ENCODE measurements at regions not wholly inside any gene's neighbourhood (a gene's known extent, or its start where the extent isn't known, plus 50 kb on each side); places are given as distances from the start of the nearest gene placed in this dataset.

DNA sequence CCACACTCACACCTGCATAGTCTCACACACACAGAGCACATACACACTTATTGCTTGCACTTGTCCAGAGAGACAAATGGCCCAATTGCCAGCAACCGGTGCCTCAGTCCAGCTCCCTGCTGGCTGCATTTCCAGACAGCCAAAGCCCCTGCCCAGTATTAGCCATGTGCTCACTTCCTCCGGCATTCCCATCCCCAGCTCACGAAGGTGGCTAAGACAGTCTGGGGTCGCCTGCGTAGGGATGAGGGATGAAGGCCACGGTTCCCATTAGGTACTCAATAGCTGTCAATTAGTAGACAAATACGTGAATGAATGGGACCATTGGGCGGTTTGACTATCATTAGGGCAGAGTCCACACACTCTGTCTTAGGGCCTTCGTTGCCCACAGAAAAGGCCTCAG is 146.8 kb upstream of the EGLN3 start:
- H3K27ac ChIP-seq (ENCODE audit: low read length) = no peak overlapping the region
- H3K4me3 ChIP-seq (ENCODE audit: low read length) = no peak overlapping the region
- no peak overlapping the region for H3K4me2 ChIP-seq (ENCODE audit: low read length)
- TF ChIP-seq TAF1 (IDR thresholded peaks at IDR 0.05; ENCODE audit: low read depth) (no peak), SMC3 (conservative IDR thresholded peaks at IDR 0.05; ENCODE audit: poor library complexity) (no peak), RAD21 (conservative IDR thresholded peaks at IDR 0.05) (no peak), POLR2AphosphoS5 (IDR thresholded peaks at IDR 0.05) (no peak), EZH2 (IDR thresholded peaks at IDR 0.05; ENCODE audit: borderline replicate concordance, insufficient read depth, low read length, poor library complexity, severe bottlenecking) (no peak), EP300 (conservative IDR thresholded peaks at IDR 0.05; ENCODE audit: poor library complexity, severe bottlenecking) (no peak), MXI1 (conservative IDR thresholded peaks at IDR 0.05; ENCODE audit: poor library complexity, severe bottlenecking) (no peak), CTCF (IDR thresholded peaks at IDR 0.05; ENCODE audit: poor library complexity, severe bottlenecking) (no peak)
- TF ChIP-seq, protein P1, sequence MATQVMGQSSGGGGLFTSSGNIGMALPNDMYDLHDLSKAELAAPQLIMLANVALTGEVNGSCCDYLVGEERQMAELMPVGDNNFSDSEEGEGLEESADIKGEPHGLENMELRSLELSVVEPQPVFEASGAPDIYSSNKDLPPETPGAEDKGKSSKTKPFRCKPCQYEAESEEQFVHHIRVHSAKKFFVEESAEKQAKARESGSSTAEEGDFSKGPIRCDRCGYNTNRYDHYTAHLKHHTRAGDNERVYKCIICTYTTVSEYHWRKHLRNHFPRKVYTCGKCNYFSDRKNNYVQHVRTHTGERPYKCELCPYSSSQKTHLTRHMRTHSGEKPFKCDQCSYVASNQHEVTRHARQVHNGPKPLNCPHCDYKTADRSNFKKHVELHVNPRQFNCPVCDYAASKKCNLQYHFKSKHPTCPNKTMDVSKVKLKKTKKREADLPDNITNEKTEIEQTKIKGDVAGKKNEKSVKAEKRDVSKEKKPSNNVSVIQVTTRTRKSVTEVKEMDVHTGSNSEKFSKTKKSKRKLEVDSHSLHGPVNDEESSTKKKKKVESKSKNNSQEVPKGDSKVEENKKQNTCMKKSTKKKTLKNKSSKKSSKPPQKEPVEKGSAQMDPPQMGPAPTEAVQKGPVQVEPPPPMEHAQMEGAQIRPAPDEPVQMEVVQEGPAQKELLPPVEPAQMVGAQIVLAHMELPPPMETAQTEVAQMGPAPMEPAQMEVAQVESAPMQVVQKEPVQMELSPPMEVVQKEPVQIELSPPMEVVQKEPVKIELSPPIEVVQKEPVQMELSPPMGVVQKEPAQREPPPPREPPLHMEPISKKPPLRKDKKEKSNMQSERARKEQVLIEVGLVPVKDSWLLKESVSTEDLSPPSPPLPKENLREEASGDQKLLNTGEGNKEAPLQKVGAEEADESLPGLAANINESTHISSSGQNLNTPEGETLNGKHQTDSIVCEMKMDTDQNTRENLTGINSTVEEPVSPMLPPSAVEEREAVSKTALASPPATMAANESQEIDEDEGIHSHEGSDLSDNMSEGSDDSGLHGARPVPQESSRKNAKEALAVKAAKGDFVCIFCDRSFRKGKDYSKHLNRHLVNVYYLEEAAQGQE (IDR thresholded peaks at IDR 0.05; ENCODE audit: borderline replicate concordance) = no peak
- no peaks in the 10 kb centered on the region for H3K9me2 ChIP-seq (ENCODE audit: insufficient read depth, low read length)
- H3F3A ChIP-seq (ENCODE audit: insufficient read depth, low read length, poor library complexity, severe bottlenecking) = no peaks in the 10 kb centered on the region
- H4K20me1 ChIP-seq (ENCODE audit: insufficient read depth) = no peaks in the 10 kb centered on the region
- H3K9ac ChIP-seq (ENCODE audit: low read length) = no peak overlapping the region
- H3K79me2 ChIP-seq (replicated peaks; ENCODE audit: insufficient read depth, low read length) = no peaks in the 10 kb centered on the region
- H3K27me3 ChIP-seq (ENCODE audit: insufficient read depth, low read depth, low read length) = no peaks in the 10 kb centered on the region
- no peak overlapping the region for H2AFZ ChIP-seq (ENCODE audit: low read depth, low read length)
- H3K9me3 ChIP-seq (ENCODE audit: low read length) = no peaks in the 10 kb centered on the region
- H3K36me3 ChIP-seq (ENCODE audit: insufficient read depth, low read length) = no peaks in the 10 kb centered on the region

DNA sequence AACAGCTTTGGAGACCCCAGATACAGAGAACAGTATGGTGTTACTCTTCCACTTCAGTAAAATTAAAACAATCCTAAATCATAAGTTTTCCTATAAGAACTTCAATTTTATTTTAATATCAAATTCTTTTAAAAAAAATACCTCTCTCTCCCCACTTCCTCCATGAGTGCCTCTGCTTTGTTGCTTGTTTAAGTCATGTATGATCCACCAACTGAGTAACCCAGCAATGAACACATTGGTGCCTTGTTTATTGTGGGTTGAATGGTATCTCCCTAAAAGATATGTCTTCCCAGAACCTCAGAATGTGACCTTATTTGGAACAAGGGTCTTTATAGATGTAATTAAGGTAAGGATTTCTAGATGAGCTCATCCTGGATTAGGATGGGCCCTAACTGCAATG is 143.5 kb upstream of the EGLN3 start:
- no peaks in the 10 kb centered on the region for H3K79me2 ChIP-seq (replicated peaks; ENCODE audit: insufficient read depth, low read length)
- H3K36me3 ChIP-seq (ENCODE audit: insufficient read depth, low read length) = no peaks in the 10 kb centered on the region
- H3K27me3 ChIP-seq (ENCODE audit: insufficient read depth, low read depth, low read length) = no peaks in the 10 kb centered on the region
- no peak overlapping the region for H3K4me2 ChIP-seq (ENCODE audit: low read length)
- no peak for TF ChIP-seq RAD21 (conservative IDR thresholded peaks at IDR 0.05)
- no peak for TF ChIP-seq EP300 (conservative IDR thresholded peaks at IDR 0.05; ENCODE audit: poor library complexity, severe bottlenecking)
- no peak for TF ChIP-seq MXI1 (conservative IDR thresholded peaks at IDR 0.05; ENCODE audit: poor library complexity, severe bottlenecking)
- TF ChIP-seq CTCF (IDR thresholded peaks at IDR 0.05; ENCODE audit: poor library complexity, severe bottlenecking) = no peak
- TF ChIP-seq SMC3 (conservative IDR thresholded peaks at IDR 0.05; ENCODE audit: poor library complexity) = no peak
- TF ChIP-seq POLR2AphosphoS5 (IDR thresholded peaks at IDR 0.05) = no peak
- TF ChIP-seq TAF1 (IDR thresholded peaks at IDR 0.05; ENCODE audit: low read depth) = no peak
- no peak for TF ChIP-seq EZH2 (IDR thresholded peaks at IDR 0.05; ENCODE audit: borderline replicate concordance, insufficient read depth, low read length, poor library complexity, severe bottlenecking)
- TF ChIP-seq, protein P1 (IDR thresholded peaks at IDR 0.05; ENCODE audit: borderline replicate concordance) = no peak
- no peak overlapping the region for H2AFZ ChIP-seq (ENCODE audit: low read depth, low read length)
- H3F3A ChIP-seq (ENCODE audit: insufficient read depth, low read length, poor library complexity, severe bottlenecking) = no peaks in the 10 kb centered on the region
- no peak overlapping the region for H3K27ac ChIP-seq (ENCODE audit: low read length)
- no peaks in the 10 kb centered on the region for H4K20me1 ChIP-seq (ENCODE audit: insufficient read depth)
- H3K9me2 ChIP-seq (ENCODE audit: insufficient read depth, low read length) = no peaks in the 10 kb centered on the region
- H3K9ac ChIP-seq (ENCODE audit: low read length) = no peak overlapping the region
- H3K9me3 ChIP-seq (ENCODE audit: low read length) = no peaks in the 10 kb centered on the region
- no peak overlapping the region for H3K4me3 ChIP-seq (ENCODE audit: low read length)
